ENCODE measurements at regions not wholly inside any gene's neighbourhood (a gene's known extent, or its start where the extent isn't known, plus 50 kb on each side); places are given as distances from the start of the nearest gene placed in this dataset.

DNA sequence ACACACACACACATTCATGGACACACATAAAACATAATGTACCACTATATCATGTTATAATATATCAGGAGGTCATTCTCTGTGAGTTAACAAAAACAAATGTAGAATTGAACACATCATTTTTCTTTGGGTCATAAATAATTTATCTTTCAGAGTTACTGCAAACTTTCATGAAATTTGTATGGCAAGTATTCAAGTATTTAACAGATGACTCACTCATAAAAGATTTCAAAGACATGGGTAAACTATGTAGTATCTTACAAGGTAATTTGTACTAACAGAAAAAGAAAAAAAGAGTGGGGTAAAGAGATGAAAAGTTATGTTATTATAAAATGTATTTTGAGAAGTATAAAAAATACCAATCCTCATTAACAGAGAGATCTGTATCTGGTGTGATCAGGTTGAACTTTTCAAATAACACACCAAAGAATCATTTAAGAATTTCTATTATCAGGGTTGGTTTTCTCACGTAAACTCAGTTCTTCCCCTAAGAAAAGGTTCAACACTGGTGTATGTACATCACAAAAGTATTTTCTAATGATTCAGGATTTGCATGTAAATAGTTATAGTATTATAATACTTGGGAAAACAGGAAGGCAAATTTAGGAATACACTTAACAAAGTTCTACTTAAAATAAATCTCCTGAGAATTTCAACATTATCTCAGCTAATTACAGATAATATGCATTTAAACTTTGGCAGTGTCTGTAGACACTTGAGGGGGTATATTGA is 933.1 kb upstream of the LRRN3 start:
- no peak overlapping the region for H3K4me3 ChIP-seq (ENCODE audit: low read depth, low read length)
- H3K27me3 ChIP-seq (replicated peaks), result no peaks in the 10 kb centered on the region
- H3K36me3 ChIP-seq (replicated peaks), result no peaks in the 10 kb centered on the region
- no peak for TF ChIP-seq CTCF (IDR thresholded peaks at IDR 0.05; ENCODE audit: low read depth, low read length, missing control alignments)
- in situ Hi-C loops (cut with HindIII; ENCODE audit: low pct_ligation_motif_present, low sequenced_read_pairs), result no loop called here
- DNase-seq, result no peak
- no peak overlapping the region for H3K27ac ChIP-seq

- no peak for TF ChIP-seq CTCF (IDR thresholded peaks at IDR 0.05; ENCODE audit: low read depth, low read length, missing control alignments)
- Histone ChIP-seq H3K4me3 (ENCODE audit: low read depth, low read length) (no peak overlapping the region), H3K36me3 (replicated peaks) (no peaks in the 10 kb centered on the region), H3K27me3 (replicated peaks) (no peaks in the 10 kb centered on the region), H3K27ac (no peak overlapping the region)
- no peak for DNase-seq
- in situ Hi-C loops (cut with HindIII; ENCODE audit: low pct_ligation_motif_present, low sequenced_read_pairs), result no loop called here
Observed at GRCh38 chr7:110168010-110168409, 922.9 kb upstream of the LRRN3 start.

- H3K36me3 ChIP-seq (replicated peaks), result no peaks in the 10 kb centered on the region
- no peak for TF ChIP-seq CTCF (IDR thresholded peaks at IDR 0.05; ENCODE audit: low read depth, low read length, missing control alignments)
- H3K27ac ChIP-seq, result no peak overlapping the region
- H3K4me3 ChIP-seq (ENCODE audit: low read depth, low read length), result no peak overlapping the region
- no peak for DNase-seq
- in situ Hi-C loops (cut with HindIII; ENCODE audit: low pct_ligation_motif_present, low sequenced_read_pairs), result no loop called here
- no peaks in the 10 kb centered on the region for H3K27me3 ChIP-seq (replicated peaks)
Observed at GRCh38 chr7:110170841-110171240, 920.1 kb upstream of the LRRN3 start.

GRCh38 chr7:110177463-110177862 is 913.5 kb upstream of the LRRN3 start:
- no peak overlapping the region for H3K4me3 ChIP-seq (ENCODE audit: low read depth, low read length)
- no peaks in the 10 kb centered on the region for H3K27me3 ChIP-seq (replicated peaks)
- TF ChIP-seq CTCF (IDR thresholded peaks at IDR 0.05; ENCODE audit: low read depth, low read length, missing control alignments), result no peak
- H3K27ac ChIP-seq, result no peak overlapping the region
- H3K36me3 ChIP-seq (replicated peaks), result no peaks in the 10 kb centered on the region
- in situ Hi-C loops (cut with HindIII; ENCODE audit: low pct_ligation_motif_present, low sequenced_read_pairs), result no loop called here
- no peak for DNase-seq

DNA sequence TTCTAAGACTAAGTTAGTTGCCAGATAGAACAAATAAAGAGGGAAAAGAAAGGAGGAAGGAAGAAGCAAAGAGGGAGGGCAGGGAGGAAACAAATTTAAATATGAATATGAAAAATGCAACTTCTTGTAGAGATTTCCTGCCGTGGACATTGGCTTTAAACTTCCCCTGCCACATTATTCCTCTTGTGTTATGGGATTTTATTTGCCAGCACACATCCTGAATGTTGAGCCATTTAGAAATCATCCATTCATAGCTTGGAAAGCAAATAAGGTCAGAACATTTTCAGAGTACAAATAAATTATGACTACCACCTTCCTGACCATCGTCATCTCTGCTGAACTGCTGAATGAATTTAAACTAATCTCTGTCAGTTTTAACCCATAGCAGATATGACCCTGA is 911.9 kb upstream of the LRRN3 start:
- Histone ChIP-seq H3K27ac (no peak overlapping the region), H3K27me3 (replicated peaks) (no peaks in the 10 kb centered on the region), H3K4me3 (ENCODE audit: low read depth, low read length) (no peak overlapping the region), H3K36me3 (replicated peaks) (no peaks in the 10 kb centered on the region)
- in situ Hi-C loops (cut with HindIII; ENCODE audit: low pct_ligation_motif_present, low sequenced_read_pairs), result no loop called here
- no peak for DNase-seq
- no peak for TF ChIP-seq CTCF (IDR thresholded peaks at IDR 0.05; ENCODE audit: low read depth, low read length, missing control alignments)

DNA sequence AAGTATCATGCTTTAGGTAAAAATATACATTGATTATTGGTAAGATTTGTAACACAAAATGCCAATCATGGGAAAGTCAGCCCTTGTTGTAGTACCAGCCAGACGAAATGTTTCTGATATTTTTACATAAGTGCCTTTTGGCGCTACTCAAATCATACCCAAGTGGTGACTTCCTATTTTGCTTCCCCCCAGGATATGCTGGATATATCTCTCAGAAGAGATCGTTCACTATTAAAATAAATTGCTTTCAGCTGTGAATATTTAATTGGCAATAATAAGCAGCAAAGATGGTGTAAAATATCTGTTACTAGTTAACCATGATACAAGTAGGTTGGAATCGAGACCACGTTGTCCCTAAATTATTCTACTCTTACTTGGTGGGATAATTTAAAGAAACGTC is 909.2 kb upstream of the LRRN3 start:
- H3K27me3 ChIP-seq (replicated peaks), result no peaks in the 10 kb centered on the region
- DNase-seq, result no peak
- H3K36me3 ChIP-seq (replicated peaks), result no peaks in the 10 kb centered on the region
- TF ChIP-seq CTCF (IDR thresholded peaks at IDR 0.05; ENCODE audit: low read depth, low read length, missing control alignments), result no peak
- in situ Hi-C loops (cut with HindIII; ENCODE audit: low pct_ligation_motif_present, low sequenced_read_pairs), result no loop called here
- no peak overlapping the region for H3K4me3 ChIP-seq (ENCODE audit: low read depth, low read length)
- no peak overlapping the region for H3K27ac ChIP-seq
